ENCODE measurements at regions not wholly inside any gene's neighbourhood (a gene's known extent, or its start where the extent isn't known, plus 50 kb on each side); places are given as distances from the start of the nearest gene placed in this dataset.
A peak's percentile ranks its signal among the peaks of the same experiment; 100 is the strongest.

DNA sequence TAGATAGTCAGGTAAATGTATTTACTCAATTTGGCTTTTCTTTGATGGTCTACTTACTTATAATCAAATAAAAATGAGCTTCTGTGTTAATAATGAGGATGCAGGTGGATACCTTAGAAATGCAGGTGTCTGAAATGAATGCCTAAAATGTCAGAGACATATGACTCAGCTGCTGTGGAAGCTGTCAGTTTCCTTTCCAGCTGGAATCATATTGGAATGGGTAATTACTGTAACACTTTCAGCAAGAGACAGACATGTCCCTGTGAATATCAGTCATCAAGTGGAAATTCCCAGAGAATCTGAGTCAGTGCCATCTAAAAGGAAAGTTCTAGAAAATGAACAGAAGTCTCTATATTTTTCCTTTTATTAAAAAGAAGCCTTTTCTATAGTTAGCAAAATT is 783.0 kb upstream of the AADAT start:
- no peak for FAIRE-seq
- DNase-seq (ENCODE audit: insufficient read length, low spot score): no peak
- TF ChIP-seq TAF1 (IDR thresholded peaks at IDR 0.05; ENCODE audit: low read depth, low read length) (no peak), POLR2A (IDR thresholded peaks at IDR 0.05; ENCODE audit: low read depth, low read length) (no peak), SPI1 (IDR thresholded peaks at IDR 0.05; ENCODE audit: low read depth, low read length) (no peak), PAX5 (IDR thresholded peaks at IDR 0.05; ENCODE audit: insufficient read depth, low read length, severe bottlenecking) (no peak), POLR2AphosphoS5 (IDR thresholded peaks at IDR 0.05; ENCODE audit: low read depth, low read length) (no peak), POU2F2 (IDR thresholded peaks at IDR 0.05; ENCODE audit: low read depth, low read length) (no peak)

DNA sequence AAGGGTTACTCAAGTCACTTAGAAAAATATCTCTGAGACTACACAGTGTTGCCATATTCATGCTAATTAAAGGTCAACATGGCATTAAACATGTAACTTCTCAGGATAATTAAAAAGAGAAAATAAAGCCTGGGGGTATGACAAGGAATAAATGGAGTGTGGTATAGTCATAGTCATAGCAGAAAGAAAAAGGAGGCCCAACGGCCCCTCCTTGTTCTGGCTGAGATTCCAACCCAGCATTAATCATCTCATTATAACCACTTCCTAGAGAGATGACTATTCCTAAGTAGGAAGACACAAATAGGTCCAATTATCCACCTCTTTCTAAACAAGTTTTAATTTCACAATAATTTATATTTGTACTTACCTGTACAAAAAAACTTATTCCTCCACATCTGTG is 778.4 kb upstream of the AADAT start:
- FAIRE-seq (no peak), DNase-seq (ENCODE audit: insufficient read length, low spot score) (no peak)
- TF ChIP-seq POLR2A (IDR thresholded peaks at IDR 0.05; ENCODE audit: low read depth, low read length) (no peak), POU2F2 (IDR thresholded peaks at IDR 0.05; ENCODE audit: low read depth, low read length) (no peak), TAF1 (IDR thresholded peaks at IDR 0.05; ENCODE audit: low read depth, low read length) (no peak), PAX5 (IDR thresholded peaks at IDR 0.05; ENCODE audit: insufficient read depth, low read length, severe bottlenecking) (no peak), SPI1 (IDR thresholded peaks at IDR 0.05; ENCODE audit: low read depth, low read length) (no peak), POLR2AphosphoS5 (IDR thresholded peaks at IDR 0.05; ENCODE audit: low read depth, low read length) (no peak)

DNA sequence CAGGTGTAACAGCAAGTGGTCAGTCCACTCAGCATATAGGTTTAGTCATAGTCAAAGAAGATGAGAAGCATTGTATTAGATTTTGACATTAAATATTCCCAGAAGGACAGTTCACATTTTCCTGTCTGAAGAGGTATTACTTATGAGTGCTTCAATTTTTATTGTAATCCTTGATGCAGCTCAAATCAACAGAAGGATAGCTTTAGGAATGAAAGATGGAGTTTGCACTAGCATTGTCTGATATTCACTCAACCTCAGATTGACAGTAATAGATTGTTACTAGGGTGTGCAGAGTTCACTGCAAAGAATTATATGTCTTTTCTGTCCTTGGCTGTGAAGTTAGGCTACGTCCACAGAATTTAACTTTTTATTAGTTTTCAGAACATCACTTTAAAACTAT is 764.3 kb upstream of the AADAT start:
- DNase-seq (ENCODE audit: insufficient read length, low spot score): no peak
- no peak for FAIRE-seq
- TF ChIP-seq POU2F2 (IDR thresholded peaks at IDR 0.05; ENCODE audit: low read depth, low read length): no peak
- TF ChIP-seq PAX5 (IDR thresholded peaks at IDR 0.05; ENCODE audit: insufficient read depth, low read length, severe bottlenecking): no peak
- no peak for TF ChIP-seq SPI1 (IDR thresholded peaks at IDR 0.05; ENCODE audit: low read depth, low read length)

DNA sequence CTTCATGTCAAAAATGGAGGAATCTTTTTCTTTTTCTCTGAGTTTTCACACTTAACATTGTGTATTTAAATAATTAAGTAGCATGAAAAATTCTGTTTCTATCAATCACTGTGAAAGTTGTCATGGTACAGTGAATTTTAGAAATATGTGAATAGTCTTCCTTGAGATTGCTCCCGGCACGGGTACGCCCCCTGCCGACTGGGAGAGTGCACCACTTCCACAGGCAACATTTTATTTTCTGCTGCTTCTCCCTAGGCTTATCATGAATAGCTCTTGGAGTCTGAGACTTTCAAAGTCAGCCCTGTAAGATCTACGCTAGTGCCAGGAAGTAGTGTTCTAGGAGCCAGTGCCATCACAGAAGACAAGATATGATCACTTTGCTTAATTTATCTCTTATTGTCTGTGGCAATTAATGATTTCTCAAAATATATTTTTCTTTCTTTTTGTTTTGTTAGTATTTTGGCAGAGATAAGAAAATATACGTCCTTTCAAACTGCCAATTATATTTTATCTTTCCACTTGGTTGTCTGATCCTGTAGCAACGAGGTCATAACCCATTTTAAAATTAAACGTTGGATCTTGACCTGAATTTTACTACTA is 763.8 kb upstream of the AADAT start:
- FAIRE-seq: peak; percentile 89
- TF ChIP-seq POLR2A (IDR thresholded peaks at IDR 0.05; ENCODE audit: low read depth, low read length): no peak
- TF ChIP-seq POLR2AphosphoS5 (IDR thresholded peaks at IDR 0.05; ENCODE audit: low read depth, low read length): no peak
- TF ChIP-seq PAX5 (IDR thresholded peaks at IDR 0.05; ENCODE audit: insufficient read depth, low read length, severe bottlenecking): no peak
- no peak for TF ChIP-seq TAF1 (IDR thresholded peaks at IDR 0.05; ENCODE audit: low read depth, low read length)
- no peak for TF ChIP-seq POU2F2 (IDR thresholded peaks at IDR 0.05; ENCODE audit: low read depth, low read length)
- TF ChIP-seq SPI1 (IDR thresholded peaks at IDR 0.05; ENCODE audit: low read depth, low read length): no peak
- peak; percentile 2 for DNase-seq (ENCODE audit: insufficient read length, low spot score)

DNA sequence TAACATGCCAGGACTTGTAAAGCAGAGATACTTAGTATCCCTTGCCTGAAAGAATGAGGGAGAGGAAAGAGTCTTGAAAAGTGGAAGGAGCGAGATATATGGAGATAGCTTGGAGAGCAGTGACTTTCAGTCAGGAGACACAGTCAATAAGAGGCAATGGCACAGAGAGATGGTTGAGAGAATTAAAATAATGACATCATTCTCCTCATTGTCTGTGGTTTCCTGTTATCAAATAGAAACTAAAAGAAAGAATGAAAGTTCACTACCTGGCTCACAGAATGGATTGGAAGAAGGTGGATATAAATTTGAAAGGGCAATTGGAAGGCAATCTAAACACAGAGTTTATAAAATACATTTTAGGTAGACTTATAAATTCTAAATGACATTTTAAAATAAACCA is 760.2 kb upstream of the AADAT start:
- no peak for DNase-seq (ENCODE audit: insufficient read length, low spot score)
- no peak for FAIRE-seq
- TF ChIP-seq PAX5 (IDR thresholded peaks at IDR 0.05; ENCODE audit: insufficient read depth, low read length, severe bottlenecking): no peak
- TF ChIP-seq POLR2AphosphoS5 (IDR thresholded peaks at IDR 0.05; ENCODE audit: low read depth, low read length): no peak
- no peak for TF ChIP-seq POU2F2 (IDR thresholded peaks at IDR 0.05; ENCODE audit: low read depth, low read length)
- no peak for TF ChIP-seq POLR2A (IDR thresholded peaks at IDR 0.05; ENCODE audit: low read depth, low read length)
- TF ChIP-seq SPI1 (IDR thresholded peaks at IDR 0.05; ENCODE audit: low read depth, low read length): no peak
- TF ChIP-seq TAF1 (IDR thresholded peaks at IDR 0.05; ENCODE audit: low read depth, low read length): no peak

DNA sequence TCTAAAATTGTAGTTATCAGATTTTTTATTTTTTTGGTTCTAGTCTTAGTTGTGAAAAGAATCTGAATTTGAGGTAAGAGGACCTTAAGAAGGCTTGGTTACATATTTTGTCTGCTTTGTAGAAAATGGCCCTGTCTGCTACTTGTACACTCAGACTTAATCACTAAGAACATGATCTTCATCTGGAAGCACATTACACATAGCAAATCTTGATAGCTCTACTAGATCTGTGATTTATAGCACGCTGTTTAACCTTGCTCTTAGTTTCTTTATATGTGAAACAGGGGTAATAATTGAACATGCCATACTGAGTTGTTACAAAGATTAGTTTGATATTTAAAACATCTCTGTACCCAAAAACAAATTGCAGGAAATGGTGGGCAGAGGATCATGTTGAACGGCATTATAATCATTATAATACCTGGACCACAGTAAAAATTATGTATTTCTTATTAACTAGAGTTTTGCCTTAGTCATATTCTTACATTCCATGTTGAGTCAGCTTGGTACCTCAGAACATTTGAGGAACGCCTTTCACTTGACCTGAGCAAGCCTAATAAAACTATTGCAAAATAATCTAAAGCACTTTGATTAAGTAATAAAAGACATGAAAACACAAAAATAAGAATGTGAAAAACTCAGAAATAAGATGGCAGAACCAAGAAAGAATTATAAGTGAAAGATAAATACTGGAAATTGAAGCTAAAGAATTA is 738.0 kb upstream of the AADAT start:
- TF ChIP-seq POLR2AphosphoS5 (IDR thresholded peaks at IDR 0.05; ENCODE audit: low read depth, low read length) (no peak), POU2F2 (IDR thresholded peaks at IDR 0.05; ENCODE audit: low read depth, low read length) (no peak), PAX5 (IDR thresholded peaks at IDR 0.05; ENCODE audit: insufficient read depth, low read length, severe bottlenecking) (no peak), SPI1 (IDR thresholded peaks at IDR 0.05; ENCODE audit: low read depth, low read length) (no peak), POLR2A (IDR thresholded peaks at IDR 0.05; ENCODE audit: low read depth, low read length) (no peak), TAF1 (IDR thresholded peaks at IDR 0.05; ENCODE audit: low read depth, low read length) (no peak)
- no peak for FAIRE-seq

DNA sequence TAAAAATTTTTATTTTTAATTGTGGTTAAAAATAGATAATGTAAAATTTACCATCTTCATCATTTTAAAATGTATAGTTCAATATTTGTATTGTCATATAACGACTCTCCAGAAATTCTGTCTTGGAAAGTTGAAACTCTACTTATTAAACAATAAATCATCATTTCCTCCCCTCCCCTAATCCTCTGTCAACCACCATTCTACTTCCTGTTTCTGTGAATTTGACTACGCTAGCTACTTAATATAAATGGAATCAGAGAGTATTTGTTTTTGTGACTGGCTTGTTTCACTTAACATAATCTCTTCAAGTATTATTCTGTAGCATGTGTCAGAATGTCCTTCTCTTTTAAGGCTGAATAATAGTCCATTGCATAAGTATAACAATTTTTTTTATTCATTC is 729.0 kb upstream of the AADAT start:
- TF ChIP-seq POLR2A (IDR thresholded peaks at IDR 0.05; ENCODE audit: low read depth, low read length) (no peak), POU2F2 (IDR thresholded peaks at IDR 0.05; ENCODE audit: low read depth, low read length) (no peak), PAX5 (IDR thresholded peaks at IDR 0.05; ENCODE audit: insufficient read depth, low read length, severe bottlenecking) (no peak), POLR2AphosphoS5 (IDR thresholded peaks at IDR 0.05; ENCODE audit: low read depth, low read length) (no peak), SPI1 (IDR thresholded peaks at IDR 0.05; ENCODE audit: low read depth, low read length) (no peak), TAF1 (IDR thresholded peaks at IDR 0.05; ENCODE audit: low read depth, low read length) (no peak)
- DNase-seq (ENCODE audit: insufficient read length, low spot score): no peak
- FAIRE-seq: no peak

More for the DNA sequence above, 738.0 kb upstream of the AADAT start:
- no peak for DNase-seq (ENCODE audit: insufficient read length, low spot score)

DNA sequence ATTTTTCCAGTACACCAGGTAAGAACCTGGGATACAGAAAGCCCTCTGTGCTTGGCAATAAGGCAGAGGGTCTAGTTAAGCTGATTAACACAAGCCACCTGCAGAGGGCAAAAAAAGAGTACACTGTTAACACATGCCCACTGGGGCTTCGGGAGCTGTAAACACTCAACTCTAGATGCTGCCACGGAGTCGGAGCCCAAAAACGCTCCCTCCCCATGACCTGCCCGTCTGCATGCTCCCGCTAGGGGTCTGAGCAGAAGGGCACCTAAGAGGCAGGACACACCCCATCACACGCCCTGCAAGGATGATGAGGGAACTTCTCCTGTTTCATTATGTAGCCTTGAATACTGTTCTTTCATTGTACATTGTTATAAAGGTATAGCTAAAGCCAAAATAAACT is 715.6 kb upstream of the AADAT start:
- FAIRE-seq (no peak), DNase-seq (ENCODE audit: insufficient read length, low spot score) (no peak)
- no peak for TF ChIP-seq POLR2A (IDR thresholded peaks at IDR 0.05; ENCODE audit: low read depth, low read length)
- TF ChIP-seq POLR2AphosphoS5 (IDR thresholded peaks at IDR 0.05; ENCODE audit: low read depth, low read length): no peak
- TF ChIP-seq PAX5 (IDR thresholded peaks at IDR 0.05; ENCODE audit: insufficient read depth, low read length, severe bottlenecking): no peak
- no peak for TF ChIP-seq TAF1 (IDR thresholded peaks at IDR 0.05; ENCODE audit: low read depth, low read length)
- TF ChIP-seq SPI1 (IDR thresholded peaks at IDR 0.05; ENCODE audit: low read depth, low read length): no peak
- TF ChIP-seq POU2F2 (IDR thresholded peaks at IDR 0.05; ENCODE audit: low read depth, low read length): no peak

DNA sequence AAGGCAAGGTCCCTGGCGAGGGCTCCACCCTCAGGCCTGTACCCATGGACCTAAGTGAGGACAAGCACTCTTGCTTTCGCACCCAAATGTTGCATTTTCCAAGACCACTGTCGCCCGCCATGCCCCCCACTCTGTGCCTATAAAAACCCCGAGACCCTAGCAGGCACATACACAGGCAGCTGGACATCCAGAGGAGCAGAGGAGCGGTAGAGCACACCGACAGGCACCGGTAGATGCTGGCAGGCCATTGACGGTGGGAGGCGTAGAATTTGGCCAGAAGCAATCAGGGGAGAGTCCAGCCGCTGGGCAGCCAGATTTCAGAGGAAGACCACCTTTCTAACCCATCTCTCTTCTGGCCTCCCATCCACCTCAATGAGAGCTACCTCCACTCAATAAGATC is 715.2 kb upstream of the AADAT start:
- FAIRE-seq (no peak), DNase-seq (ENCODE audit: insufficient read length, low spot score) (no peak)
- TF ChIP-seq TAF1 (IDR thresholded peaks at IDR 0.05; ENCODE audit: low read depth, low read length) (no peak), PAX5 (IDR thresholded peaks at IDR 0.05; ENCODE audit: insufficient read depth, low read length, severe bottlenecking) (no peak), SPI1 (IDR thresholded peaks at IDR 0.05; ENCODE audit: low read depth, low read length) (no peak)

DNA sequence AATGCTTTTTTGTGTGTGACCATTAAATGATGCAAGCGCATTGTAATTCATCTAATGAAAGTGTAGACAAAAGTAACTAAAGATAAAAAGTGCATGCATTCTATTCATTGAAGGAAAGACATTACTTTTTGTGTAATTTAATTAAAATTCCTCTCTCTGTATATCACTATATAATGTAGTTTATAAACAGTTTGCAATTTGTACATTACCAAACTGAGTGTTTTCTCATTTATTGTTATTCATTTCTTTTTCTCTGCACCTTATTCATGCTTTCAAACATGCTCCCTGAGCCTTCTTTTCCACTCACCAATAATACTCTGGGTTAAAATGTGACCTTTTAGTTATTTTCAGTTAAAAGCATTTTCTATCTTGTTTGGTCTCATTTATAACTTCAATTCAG is 713.7 kb upstream of the AADAT start:
- DNase-seq (ENCODE audit: insufficient read length, low spot score): no peak
- TF ChIP-seq TAF1 (IDR thresholded peaks at IDR 0.05; ENCODE audit: low read depth, low read length) (no peak), PAX5 (IDR thresholded peaks at IDR 0.05; ENCODE audit: insufficient read depth, low read length, severe bottlenecking) (no peak), POLR2AphosphoS5 (IDR thresholded peaks at IDR 0.05; ENCODE audit: low read depth, low read length) (no peak), SPI1 (IDR thresholded peaks at IDR 0.05; ENCODE audit: low read depth, low read length) (no peak), POLR2A (IDR thresholded peaks at IDR 0.05; ENCODE audit: low read depth, low read length) (no peak), POU2F2 (IDR thresholded peaks at IDR 0.05; ENCODE audit: low read depth, low read length) (no peak)
- no peak for FAIRE-seq

Measured in GM12891 (cell line).